ENCODE measurements at regions not wholly inside any gene's neighbourhood (a gene's known extent, or its start where the extent isn't known, plus 50 kb on each side); places are given as distances from the start of the nearest gene placed in this dataset.

- peaks cover 56% of the 10 kb centered on the region for H3K4me1 Mint-ChIP-seq (ENCODE audit: unreplicated experiment)
- DNase-seq (ENCODE audit: low spot score) = no peak
- H3K27ac Mint-ChIP-seq (ENCODE audit: unreplicated experiment) = no peak overlapping the region
- H3K27me3 Mint-ChIP-seq (ENCODE audit: unreplicated experiment) = peaks cover 6% of the 10 kb centered on the region
- TF ChIP-seq CTCF (IDR thresholded peaks at IDR 0.05; ENCODE audit: unreplicated experiment) = no peak
- H3K4me3 Mint-ChIP-seq (ENCODE audit: unreplicated experiment) = no peak overlapping the region
- no peaks in the 10 kb centered on the region for H3K9me3 Mint-ChIP-seq (ENCODE audit: unreplicated experiment)
- H3K36me3 Mint-ChIP-seq (ENCODE audit: low read depth, unreplicated experiment) = no peaks in the 10 kb centered on the region
These were observed 183.0 kb downstream of the ETS2 start for GRCh38 chr21:38988509-38989378.

- peaks cover 50% of the 10 kb centered on the region for H3K4me1 Mint-ChIP-seq (ENCODE audit: unreplicated experiment)
- H3K9me3 Mint-ChIP-seq (ENCODE audit: unreplicated experiment) = no peaks in the 10 kb centered on the region
- H3K4me3 Mint-ChIP-seq (ENCODE audit: unreplicated experiment) = no peak overlapping the region
- TF ChIP-seq CTCF (IDR thresholded peaks at IDR 0.05; ENCODE audit: unreplicated experiment) = no peak
- no peak overlapping the region for H3K27ac Mint-ChIP-seq (ENCODE audit: unreplicated experiment)
- DNase-seq (ENCODE audit: low spot score) = no peak
- no peaks in the 10 kb centered on the region for H3K36me3 Mint-ChIP-seq (ENCODE audit: low read depth, unreplicated experiment)
- peaks cover 6% of the 10 kb centered on the region for H3K27me3 Mint-ChIP-seq (ENCODE audit: unreplicated experiment)
These were observed 182.1 kb downstream of the ETS2 start for GRCh38 chr21:38987633-38988508.

GRCh38 chr21:38986806-38987632 lies 181.3 kb downstream of the ETS2 start:
- no peaks in the 10 kb centered on the region for H3K36me3 Mint-ChIP-seq (ENCODE audit: low read depth, unreplicated experiment)
- TF ChIP-seq CTCF (IDR thresholded peaks at IDR 0.05; ENCODE audit: unreplicated experiment) = no peak
- H3K27me3 Mint-ChIP-seq (ENCODE audit: unreplicated experiment) = peaks cover 7% of the 10 kb centered on the region
- no peak overlapping the region for H3K27ac Mint-ChIP-seq (ENCODE audit: unreplicated experiment)
- H3K4me1 Mint-ChIP-seq (ENCODE audit: unreplicated experiment) = peaks cover 45% of the 10 kb centered on the region
- DNase-seq (ENCODE audit: low spot score) = no peak
- no peaks in the 10 kb centered on the region for H3K9me3 Mint-ChIP-seq (ENCODE audit: unreplicated experiment)
- H3K4me3 Mint-ChIP-seq (ENCODE audit: unreplicated experiment) = no peak overlapping the region

GRCh38 chr21:38986406-38986805 lies 180.7 kb downstream of the ETS2 start:
- no peak overlapping the region for H3K4me3 Mint-ChIP-seq (ENCODE audit: unreplicated experiment)
- no peaks in the 10 kb centered on the region for H3K9me3 Mint-ChIP-seq (ENCODE audit: unreplicated experiment)
- H3K27me3 Mint-ChIP-seq (ENCODE audit: unreplicated experiment) = peaks cover 7% of the 10 kb centered on the region
- H3K36me3 Mint-ChIP-seq (ENCODE audit: low read depth, unreplicated experiment) = peaks cover 4% of the 10 kb centered on the region
- no peak for DNase-seq (ENCODE audit: low spot score)
- TF ChIP-seq CTCF (IDR thresholded peaks at IDR 0.05; ENCODE audit: unreplicated experiment) = no peak
- H3K27ac Mint-ChIP-seq (ENCODE audit: unreplicated experiment) = no peak overlapping the region
- peaks cover 45% of the 10 kb centered on the region for H3K4me1 Mint-ChIP-seq (ENCODE audit: unreplicated experiment)
